Memory B cell (primary cell): ENCODE measurements at regions not wholly inside any gene's neighbourhood (a gene's known extent, or its start where the extent isn't known, plus 50 kb on each side); places are given as distances from the start of the nearest gene placed in this dataset.
"Not testable (repeated sequence)": the region's sequence is repeated elsewhere in the genome, so short reads cannot be mapped to it uniquely, and the experiment has no call there.

Experiments
- ATAC-seq: fragments of 150-1000 bp; cut with Tn5 transposase; 2 replicates; pipeline ENCODE4 v1.10.0; 2021; ENCODE audit warnings: low read depth, mild to moderate bottlenecking, moderate library complexity
- DNase-seq, 2 donors: peaks; one replicate each; pipeline ENCODE4 v3.0.0; 2022; ENCODE audit warnings: low spot score in 2 of 2
- H3K27ac Mint-ChIP-seq: one replicate; pipeline ENCODE4 v1.8.0; 2022; ENCODE audit warnings: mild to moderate bottlenecking, moderate library complexity, mixed read lengths
- H3K27me3 Mint-ChIP-seq: one replicate; pipeline ENCODE4 v1.8.0; 2022; ENCODE audit warnings: mixed read lengths
- H3K36me3 Mint-ChIP-seq: one replicate; pipeline ENCODE4 v1.8.0; 2022; ENCODE audit warnings: mild to moderate bottlenecking, mixed read lengths
- H3K4me1 Mint-ChIP-seq: one replicate; pipeline ENCODE4 v1.8.0; 2022; ENCODE audit warnings: mixed read lengths
- H3K4me3 Mint-ChIP-seq: one replicate; pipeline ENCODE4 v1.8.0; 2022; ENCODE audit warnings: mild to moderate bottlenecking, moderate library complexity, mixed read lengths
- H3K9me3 Mint-ChIP-seq: one replicate; pipeline ENCODE4 v1.8.0; 2022; ENCODE audit warnings: mixed read lengths

DNA sequence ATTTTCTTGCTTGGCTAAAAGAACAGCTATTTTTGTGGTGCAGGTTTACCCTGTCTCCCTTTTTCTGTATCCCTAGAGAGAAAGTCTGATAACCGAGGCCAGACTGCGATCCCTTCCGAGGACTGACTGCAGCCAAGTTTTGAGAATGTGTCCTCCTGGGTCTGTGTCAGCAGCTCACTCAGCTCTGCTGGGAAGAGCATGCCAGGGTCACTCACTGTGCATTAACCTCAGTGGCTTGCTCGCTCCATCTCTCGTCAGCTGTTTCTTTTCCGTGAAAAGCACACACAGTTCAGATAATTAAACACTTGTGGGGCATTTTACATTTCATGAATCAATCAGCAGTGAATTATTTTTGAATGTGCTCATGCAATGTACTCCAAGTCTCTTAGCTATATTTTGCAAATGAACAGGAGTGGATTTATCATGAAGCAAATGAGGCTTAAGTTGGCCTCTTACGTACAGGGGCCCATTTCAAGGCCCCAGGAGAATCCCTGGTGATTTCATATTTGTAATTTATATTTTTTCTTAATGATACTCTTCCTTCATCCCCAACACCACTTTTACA lies 252.1 kb downstream of the SMARCA2 start:
- no peak for DNase-seq
- H3K36me3 Mint-ChIP-seq: no peaks in the 10 kb centered on the region
- no peaks in the 10 kb centered on the region for H3K9me3 Mint-ChIP-seq
- no peak for ATAC-seq
- H3K4me1 Mint-ChIP-seq: peaks cover 11% of the 10 kb centered on the region
- H3K27me3 Mint-ChIP-seq: no peaks in the 10 kb centered on the region
- no peak overlapping the region for H3K4me3 Mint-ChIP-seq
- no peak overlapping the region for H3K27ac Mint-ChIP-seq

DNA sequence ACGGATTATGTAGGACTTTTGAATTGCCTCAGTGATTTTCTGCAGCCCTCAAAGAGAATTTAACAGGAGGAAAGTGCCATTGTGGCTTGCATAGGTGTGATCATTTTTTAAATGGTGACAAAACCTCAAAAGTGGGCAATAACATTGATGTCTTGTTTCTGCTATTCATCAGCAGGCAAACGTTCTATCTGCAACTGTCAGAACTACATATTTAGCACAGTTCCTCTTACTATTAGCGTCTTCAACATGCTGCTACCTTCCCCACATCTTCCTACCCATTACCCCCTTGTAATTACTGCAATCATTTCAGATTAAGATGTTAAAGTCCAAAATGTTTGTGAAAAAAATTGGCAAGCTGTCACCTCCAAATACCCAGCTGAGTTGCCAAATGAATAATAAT lies 254.6 kb downstream of the SMARCA2 start:
- H3K9me3 Mint-ChIP-seq: no peaks in the 10 kb centered on the region
- DNase-seq (no peak), ATAC-seq (no peak)
- H3K4me1 Mint-ChIP-seq: peaks cover 4% of the 10 kb centered on the region
- no peaks in the 10 kb centered on the region for H3K36me3 Mint-ChIP-seq
- H3K27ac Mint-ChIP-seq: no peak overlapping the region
- H3K27me3 Mint-ChIP-seq: no peaks in the 10 kb centered on the region
- H3K4me3 Mint-ChIP-seq: no peak overlapping the region

DNA sequence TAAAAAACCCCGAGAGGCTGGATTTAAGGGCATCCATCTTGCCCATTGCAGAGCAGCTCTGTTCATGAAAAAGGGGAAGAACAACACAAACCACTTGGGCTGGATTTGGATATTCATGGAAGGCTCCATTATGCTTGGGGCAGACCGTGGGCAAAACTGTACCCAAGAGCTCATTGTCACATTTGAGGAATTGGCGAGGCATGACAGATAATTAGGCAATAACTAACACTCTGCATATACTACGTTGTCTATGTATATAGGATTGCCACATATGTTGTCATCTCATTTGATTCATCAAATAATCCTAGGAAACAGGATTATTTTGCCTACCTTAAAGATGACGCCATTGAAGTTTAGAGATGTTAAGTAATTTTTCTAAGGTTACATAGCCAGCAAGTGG lies 255.4 kb downstream of the SMARCA2 start:
- no peak overlapping the region for H3K27ac Mint-ChIP-seq
- no peak for ATAC-seq
- H3K9me3 Mint-ChIP-seq: no peaks in the 10 kb centered on the region

DNA sequence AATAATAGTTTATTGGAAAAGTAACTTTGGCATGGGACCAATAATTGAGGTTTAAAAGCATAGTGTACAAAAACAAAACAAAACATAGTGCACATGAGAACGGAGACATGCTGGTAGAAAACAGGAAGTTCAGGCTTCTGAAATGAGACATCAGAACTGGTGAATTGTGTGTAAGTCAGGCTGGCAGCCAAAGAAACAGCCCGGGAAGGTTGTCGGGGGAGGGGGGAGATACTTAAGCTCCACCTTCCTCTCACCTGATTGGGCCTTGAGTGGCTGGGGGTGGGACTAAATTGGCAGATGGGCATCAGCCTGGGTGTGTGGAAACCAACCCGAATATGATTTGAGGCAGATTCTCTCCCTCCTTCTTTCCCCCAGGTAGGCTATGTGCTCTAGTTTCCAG lies 256.3 kb downstream of the SMARCA2 start:
- Mint-ChIP-seq H3K4me3 (no peak overlapping the region), H3K27ac (no peak overlapping the region), H3K27me3 (peaks cover 1% of the 10 kb centered on the region), H3K9me3 (no peaks in the 10 kb centered on the region), H3K36me3 (no peaks in the 10 kb centered on the region), H3K4me1 (peaks cover 4% of the 10 kb centered on the region)
- peak; percentile 62 for ATAC-seq
- peak in 1 of 2 donors; percentile 0 for DNase-seq

More for the DNA sequence above, 255.4 kb downstream of the SMARCA2 start:
- no peak overlapping the region for H3K4me3 Mint-ChIP-seq
- no peaks in the 10 kb centered on the region for H3K36me3 Mint-ChIP-seq
- peaks cover 4% of the 10 kb centered on the region for H3K4me1 Mint-ChIP-seq
- H3K27me3 Mint-ChIP-seq: no peaks in the 10 kb centered on the region
- DNase-seq: no peak

DNA sequence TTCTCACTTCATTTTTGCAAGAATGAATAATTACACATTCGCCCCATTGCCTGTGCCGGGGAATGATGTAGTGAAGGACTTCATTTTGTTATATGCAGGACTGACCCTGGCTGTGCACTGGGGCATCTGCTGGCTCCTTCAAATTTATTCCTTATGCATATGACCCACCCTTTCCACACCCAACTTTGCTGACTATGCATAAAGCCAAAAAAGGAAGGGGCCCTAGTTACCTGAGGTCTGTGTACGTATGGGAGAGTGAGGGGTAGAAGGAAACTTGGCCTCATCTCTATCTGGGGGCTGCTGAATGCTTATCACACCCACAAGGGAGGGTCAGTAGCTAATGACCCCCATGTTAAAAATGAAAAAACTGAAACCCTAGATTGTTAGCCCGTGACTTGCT lies 259.6 kb downstream of the SMARCA2 start:
- Mint-ChIP-seq H3K4me1 (peaks cover 4% of the 10 kb centered on the region), H3K4me3 (no peak overlapping the region), H3K9me3 (no peaks in the 10 kb centered on the region), H3K27ac (no peak overlapping the region), H3K27me3 (peaks cover 6% of the 10 kb centered on the region), H3K36me3 (no peaks in the 10 kb centered on the region)
- no peak for DNase-seq
- no peak for ATAC-seq

DNA sequence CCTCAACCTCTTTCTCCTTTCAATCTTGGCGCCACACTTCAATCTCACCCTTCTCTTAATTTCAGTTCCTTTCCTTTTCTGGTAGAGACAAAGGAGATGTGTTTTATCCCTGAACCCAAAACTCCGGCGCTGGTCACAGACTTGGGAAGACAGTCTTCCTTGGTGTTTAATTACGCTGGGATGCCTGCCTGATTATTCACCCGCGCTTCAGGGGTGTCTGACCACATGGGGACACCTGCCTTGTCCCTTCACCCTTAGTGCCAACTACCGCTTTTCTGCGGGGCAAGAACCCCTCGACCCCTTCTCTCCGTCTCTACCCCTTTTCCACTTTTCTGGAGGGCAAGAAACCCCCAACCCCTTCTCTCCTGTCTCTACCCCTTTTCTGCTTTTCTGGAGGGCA lies 261.1 kb downstream of the SMARCA2 start:
- Mint-ChIP-seq H3K9me3 (no peaks in the 10 kb centered on the region), H3K4me3 (no peak overlapping the region), H3K27ac (no peak overlapping the region), H3K27me3 (peaks cover 6% of the 10 kb centered on the region), H3K36me3 (no peaks in the 10 kb centered on the region), H3K4me1 (peaks cover 1% of the 10 kb centered on the region)
- DNase-seq (no peak), ATAC-seq (no peak)

DNA sequence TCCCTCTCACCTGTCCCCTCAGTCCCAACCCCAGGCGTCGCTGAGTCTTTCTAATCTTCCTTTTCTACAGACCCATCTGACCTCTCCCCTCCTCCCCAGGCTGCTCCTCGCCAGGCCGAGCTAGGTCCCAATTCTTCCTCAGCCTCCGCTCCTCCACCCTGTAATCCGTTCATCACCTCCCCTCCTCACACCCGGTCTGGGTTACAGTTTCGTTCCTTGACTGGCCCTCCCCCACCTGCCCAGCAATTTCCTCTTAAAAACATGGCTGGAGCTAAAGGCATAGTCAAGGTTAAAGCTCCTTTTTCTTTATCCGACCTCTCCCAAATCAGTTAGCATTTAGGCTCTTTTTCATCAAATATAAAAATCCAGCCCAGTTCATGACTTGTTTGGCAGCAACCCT lies 262.0 kb downstream of the SMARCA2 start:
- H3K27me3 Mint-ChIP-seq: not testable (repeated sequence)

DNA sequence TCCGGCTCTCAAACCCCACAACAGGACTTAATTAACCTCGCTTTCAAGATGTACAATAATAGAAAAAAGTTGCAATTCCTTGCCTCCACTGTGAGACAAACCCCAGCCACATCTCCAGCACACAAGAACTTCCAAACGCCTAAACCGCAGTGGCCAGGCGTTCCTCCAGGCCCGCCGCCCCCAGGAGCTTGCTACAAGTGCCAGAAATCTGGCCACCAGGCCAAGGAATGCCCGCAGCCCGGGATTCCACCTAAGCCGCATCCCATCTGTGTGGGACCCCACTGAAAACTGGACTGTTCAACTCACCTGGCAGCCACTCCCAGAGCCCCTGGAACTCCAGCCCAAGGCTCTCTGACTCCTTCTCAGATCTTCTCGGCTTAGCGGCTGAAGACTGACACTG lies 262.5 kb downstream of the SMARCA2 start:
- not testable (repeated sequence) for H3K4me1 Mint-ChIP-seq, H3K27ac Mint-ChIP-seq, DNase-seq, H3K36me3 Mint-ChIP-seq, H3K27me3 Mint-ChIP-seq, H3K9me3 Mint-ChIP-seq, ATAC-seq, H3K4me3 Mint-ChIP-seq

More for the DNA sequence above, 262.0 kb downstream of the SMARCA2 start:
- not testable (repeated sequence) for H3K9me3 Mint-ChIP-seq, H3K4me3 Mint-ChIP-seq, DNase-seq, H3K36me3 Mint-ChIP-seq, H3K4me1 Mint-ChIP-seq, H3K27ac Mint-ChIP-seq, ATAC-seq

DNA sequence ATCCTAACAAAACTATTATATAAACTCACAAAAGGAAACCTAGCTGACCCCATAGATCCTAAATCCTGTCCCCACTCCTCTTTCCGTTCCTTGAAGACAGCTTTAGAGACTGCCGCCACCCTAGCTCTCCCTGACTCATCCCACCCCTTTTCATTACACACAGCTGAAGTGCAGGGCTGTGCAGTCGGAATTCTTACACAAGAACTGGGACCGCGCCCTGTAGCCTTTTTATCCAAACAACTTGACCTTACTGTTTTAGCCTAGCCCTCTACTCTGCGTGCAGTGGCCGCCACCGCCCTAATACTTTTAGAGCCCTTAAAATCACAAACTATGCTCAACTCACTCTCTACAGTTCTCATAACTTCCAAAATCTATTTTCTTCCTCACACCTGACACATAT lies 264.0 kb downstream of the SMARCA2 start:
- DNase-seq, ATAC-seq, H3K27ac Mint-ChIP-seq, H3K9me3 Mint-ChIP-seq, H3K27me3 Mint-ChIP-seq, H3K4me1 Mint-ChIP-seq, H3K4me3 Mint-ChIP-seq, H3K36me3 Mint-ChIP-seq: not testable (repeated sequence)

DNA sequence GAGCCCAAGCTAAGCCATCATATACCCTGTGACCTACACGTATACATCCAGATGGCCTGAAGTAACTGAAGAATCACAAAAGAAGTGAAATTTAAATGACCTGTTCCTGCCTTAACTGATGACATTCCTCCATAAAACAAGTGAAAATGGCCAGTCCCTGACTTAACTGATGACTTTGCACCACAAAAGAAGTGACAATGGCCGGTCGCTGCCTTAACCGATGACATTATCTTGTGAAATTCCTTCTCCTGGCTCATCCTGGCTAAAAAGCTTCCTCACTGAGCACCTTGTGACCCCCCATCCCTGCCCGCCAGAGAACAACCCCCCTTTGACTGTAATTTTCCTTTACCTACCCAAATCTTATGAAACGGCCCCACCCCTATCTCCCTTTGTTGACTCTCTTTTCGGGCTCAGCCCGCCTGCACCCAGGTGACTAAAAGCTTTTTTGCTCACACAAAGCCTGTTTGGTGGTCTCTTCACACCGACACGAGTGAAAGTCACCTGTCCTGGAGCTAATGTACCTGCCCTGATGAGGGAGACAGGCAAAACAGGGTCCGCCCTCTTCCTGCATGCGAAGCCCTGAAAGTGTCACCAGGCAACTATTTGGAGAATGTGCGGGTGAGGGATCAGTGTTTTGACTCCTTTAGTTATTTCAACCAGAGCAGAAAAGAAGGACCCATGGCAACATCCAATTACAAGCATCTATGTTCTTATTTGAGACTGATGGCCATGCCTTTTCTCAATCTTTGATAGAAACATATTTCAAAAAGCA lies 266.1 kb downstream of the SMARCA2 start:
- H3K27me3 Mint-ChIP-seq: peaks cover 5% of the 10 kb centered on the region
- H3K36me3 Mint-ChIP-seq: no peaks in the 10 kb centered on the region
- ATAC-seq: no peak
- no peak overlapping the region for H3K27ac Mint-ChIP-seq
- H3K9me3 Mint-ChIP-seq: no peaks in the 10 kb centered on the region
- H3K4me3 Mint-ChIP-seq: no peak overlapping the region
- H3K4me1 Mint-ChIP-seq: no peaks in the 10 kb centered on the region
- no peak for DNase-seq

DNA sequence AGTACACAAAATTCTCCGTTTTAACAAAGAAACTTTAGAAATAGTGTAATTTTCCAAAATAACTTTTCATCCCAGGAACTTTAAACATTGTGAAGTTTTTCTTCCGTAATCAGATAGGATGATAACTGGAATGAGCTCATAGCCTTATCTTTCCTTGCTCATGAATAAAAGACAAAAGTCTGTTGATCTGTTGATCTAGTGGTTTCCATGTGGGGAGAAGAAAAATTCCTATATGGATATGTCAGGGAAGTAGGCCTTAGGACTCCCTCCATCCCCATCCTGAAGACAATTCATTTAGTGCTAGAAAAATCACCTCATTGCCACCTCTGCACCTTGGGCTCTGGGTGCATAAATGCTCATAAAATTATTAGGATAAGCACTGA lies 266.6 kb downstream of the SMARCA2 start:
- H3K27me3 Mint-ChIP-seq: peaks cover 2% of the 10 kb centered on the region
- no peak overlapping the region for H3K4me3 Mint-ChIP-seq
- DNase-seq (no peak), ATAC-seq (no peak)
- H3K4me1 Mint-ChIP-seq: no peaks in the 10 kb centered on the region
- H3K36me3 Mint-ChIP-seq: no peaks in the 10 kb centered on the region
- H3K9me3 Mint-ChIP-seq: no peaks in the 10 kb centered on the region
- no peak overlapping the region for H3K27ac Mint-ChIP-seq

DNA sequence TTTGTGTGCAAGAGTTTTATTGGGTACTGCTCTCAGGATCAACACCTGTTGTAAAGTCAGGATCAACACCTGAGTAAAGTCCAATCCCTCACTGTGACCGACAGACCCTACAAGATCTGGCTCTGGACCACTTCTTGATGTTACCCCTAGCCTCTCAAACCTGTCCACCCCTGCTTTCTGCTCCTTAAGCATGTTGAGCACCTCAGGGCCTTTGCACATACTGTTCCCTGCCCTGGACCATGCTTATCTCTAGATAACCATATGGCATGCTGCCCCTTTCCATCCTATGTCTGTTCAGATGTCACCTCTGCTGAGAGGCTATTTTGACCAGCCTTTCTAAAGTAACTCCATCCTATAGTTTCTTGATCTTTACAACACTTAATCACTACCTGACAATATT lies 269.6 kb downstream of the SMARCA2 start:
- H3K27me3 Mint-ChIP-seq: peaks cover 2% of the 10 kb centered on the region
- H3K27ac Mint-ChIP-seq: no peak overlapping the region
- H3K4me3 Mint-ChIP-seq: no peak overlapping the region
- DNase-seq: no peak
- H3K4me1 Mint-ChIP-seq: no peaks in the 10 kb centered on the region
- ATAC-seq: no peak
- no peaks in the 10 kb centered on the region for H3K36me3 Mint-ChIP-seq
- no peaks in the 10 kb centered on the region for H3K9me3 Mint-ChIP-seq

DNA sequence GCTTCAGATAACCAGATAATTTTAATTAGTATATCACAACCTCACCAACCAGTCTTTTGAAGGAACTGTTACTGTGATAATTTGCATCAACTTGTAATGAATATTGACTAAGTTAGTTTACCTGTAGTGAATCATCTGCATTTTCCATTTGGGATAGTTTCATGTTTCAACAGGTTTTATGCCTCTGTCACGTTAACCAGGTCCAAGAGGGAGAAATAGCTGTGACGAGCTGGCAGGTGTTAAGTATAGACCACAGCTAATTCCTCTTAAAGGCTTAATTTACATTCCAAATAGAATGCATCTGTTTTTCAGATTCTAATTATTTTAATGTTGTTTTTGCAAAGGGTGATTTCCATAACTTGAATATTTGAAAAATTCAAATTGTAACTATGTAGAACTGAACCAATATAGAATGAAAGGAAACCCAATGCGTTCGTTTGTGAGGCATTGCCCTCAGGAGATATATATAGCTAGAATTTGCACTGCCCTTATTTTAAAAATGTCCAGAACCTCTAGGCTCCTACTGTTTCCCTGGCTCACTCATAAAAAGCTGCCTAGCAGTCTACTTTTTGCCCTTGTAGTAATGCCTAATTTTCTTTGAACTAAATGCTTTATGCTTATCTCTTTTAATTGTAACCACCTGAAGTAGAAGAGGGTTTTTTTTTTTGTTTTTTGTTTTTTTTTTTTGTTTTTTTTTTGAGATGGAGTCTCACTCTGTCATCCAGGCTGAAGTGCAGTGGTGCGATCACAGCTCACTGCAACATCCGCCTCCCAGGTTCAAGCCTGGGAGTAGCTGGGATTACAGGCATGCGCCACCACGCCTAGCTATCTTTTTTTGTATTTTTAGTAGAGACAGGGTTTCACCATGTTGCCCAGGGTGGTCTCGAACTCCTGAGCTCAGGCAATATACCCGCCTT lies 270.5 kb downstream of the SMARCA2 start:
- Mint-ChIP-seq H3K4me1 (no peaks in the 10 kb centered on the region), H3K9me3 (no peaks in the 10 kb centered on the region), H3K27me3 (peaks cover 4% of the 10 kb centered on the region), H3K27ac (no peak overlapping the region), H3K36me3 (no peaks in the 10 kb centered on the region), H3K4me3 (no peak overlapping the region)
- no peak for DNase-seq
- no peak for ATAC-seq

DNA sequence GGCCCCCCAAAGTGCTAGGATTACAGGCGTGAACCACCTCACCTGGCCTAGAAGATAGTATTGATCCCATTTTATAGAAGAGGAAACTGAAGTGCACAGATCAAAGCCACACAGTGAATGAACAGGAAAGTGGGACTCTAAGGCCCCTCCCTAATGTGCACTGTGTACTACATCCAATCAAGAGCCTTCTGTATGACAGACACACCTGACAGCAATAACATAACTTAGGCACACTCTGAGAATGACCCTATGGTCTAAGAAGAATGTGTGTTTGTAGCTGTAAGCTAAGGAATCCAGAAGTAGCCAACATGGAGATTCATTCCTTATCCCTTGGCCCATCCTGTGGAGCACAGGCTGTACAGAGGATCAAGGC lies 271.2 kb downstream of the SMARCA2 start:
- DNase-seq (no peak), ATAC-seq (no peak)
- H3K36me3 Mint-ChIP-seq: no peaks in the 10 kb centered on the region
- no peak overlapping the region for H3K4me3 Mint-ChIP-seq
- no peak overlapping the region for H3K27ac Mint-ChIP-seq
- H3K27me3 Mint-ChIP-seq: peaks cover 6% of the 10 kb centered on the region
- H3K4me1 Mint-ChIP-seq: no peaks in the 10 kb centered on the region
- no peaks in the 10 kb centered on the region for H3K9me3 Mint-ChIP-seq
